ENCODE measurements at regions not wholly inside any gene's neighbourhood (a gene's known extent, or its start where the extent isn't known, plus 50 kb on each side); places are given as distances from the start of the nearest gene placed in this dataset.

DNA sequence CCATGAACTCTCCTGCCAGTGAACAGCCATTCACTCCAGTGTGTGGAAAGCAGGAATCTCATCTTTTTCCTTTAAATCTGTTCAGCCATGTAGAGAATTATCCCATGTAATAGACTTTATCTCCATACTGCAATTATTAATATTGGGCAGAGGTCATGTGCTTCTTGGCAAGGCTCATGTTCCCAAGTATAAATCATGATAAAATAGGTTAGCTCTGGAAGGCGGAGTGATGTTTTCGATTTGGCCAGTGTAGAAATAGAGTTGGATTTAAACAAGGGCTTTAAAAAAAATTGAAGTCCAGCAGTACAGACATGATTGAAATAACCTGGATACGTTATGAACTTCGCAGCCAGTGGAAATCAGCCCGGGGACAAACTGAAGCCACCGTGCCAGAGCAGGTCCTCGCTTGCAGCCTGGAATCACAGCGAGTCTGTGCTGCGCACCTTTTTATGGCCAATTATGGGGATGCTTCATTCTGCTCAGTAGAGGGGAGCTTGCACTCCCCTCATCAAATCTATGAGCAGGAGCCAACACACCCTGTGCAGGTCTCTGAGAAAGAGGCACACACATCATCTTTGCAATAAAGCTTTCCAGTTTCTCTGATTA, 654.0 kb upstream of the MKI67 start:
- no peak for DNase-seq (ENCODE audit: low read depth in 1 of 2, low spot score in 1 of 2)

DNA sequence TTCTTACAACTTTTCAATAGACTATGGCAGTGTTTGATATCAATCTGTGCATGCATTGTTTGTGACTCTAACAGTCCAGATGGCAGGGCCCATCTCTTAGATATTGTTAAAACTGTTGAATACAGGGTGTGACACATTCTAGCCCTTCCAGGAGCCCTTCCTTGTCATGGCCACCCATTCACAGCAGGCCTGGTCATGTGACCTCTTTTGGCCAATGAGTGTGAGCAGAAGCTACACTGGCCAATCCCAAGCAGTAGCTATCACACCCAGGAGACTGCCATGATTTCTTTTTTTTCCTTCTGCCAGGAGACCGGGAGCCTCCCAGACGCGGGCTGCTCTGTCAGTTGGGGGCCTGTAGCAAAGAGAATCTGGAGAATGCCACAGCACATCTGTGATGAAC, 655.4 kb upstream of the MKI67 start:
- DNase-seq (ENCODE audit: low read depth in 1 of 2, low spot score in 1 of 2), result no peak

DNA sequence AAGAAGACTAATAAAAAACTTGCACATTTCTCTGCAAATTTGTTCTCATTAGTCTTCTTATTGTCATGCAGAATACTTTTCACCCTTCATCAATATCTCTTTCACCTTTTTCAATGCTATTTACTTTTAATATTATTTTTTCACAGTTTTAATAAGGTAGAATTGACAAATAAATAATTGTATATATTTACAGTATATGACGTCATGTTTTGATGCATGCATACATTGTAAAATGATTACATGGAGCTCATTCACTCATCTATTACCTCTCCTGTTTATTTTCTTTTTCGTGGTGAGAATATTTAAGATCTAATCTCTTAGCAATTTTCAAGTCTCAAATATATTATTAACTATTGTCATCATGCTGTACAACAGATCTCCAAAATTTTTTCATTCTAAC, 658.2 kb upstream of the MKI67 start:
- DNase-seq (ENCODE audit: low read depth in 1 of 2, low spot score in 1 of 2), result no peak

DNA sequence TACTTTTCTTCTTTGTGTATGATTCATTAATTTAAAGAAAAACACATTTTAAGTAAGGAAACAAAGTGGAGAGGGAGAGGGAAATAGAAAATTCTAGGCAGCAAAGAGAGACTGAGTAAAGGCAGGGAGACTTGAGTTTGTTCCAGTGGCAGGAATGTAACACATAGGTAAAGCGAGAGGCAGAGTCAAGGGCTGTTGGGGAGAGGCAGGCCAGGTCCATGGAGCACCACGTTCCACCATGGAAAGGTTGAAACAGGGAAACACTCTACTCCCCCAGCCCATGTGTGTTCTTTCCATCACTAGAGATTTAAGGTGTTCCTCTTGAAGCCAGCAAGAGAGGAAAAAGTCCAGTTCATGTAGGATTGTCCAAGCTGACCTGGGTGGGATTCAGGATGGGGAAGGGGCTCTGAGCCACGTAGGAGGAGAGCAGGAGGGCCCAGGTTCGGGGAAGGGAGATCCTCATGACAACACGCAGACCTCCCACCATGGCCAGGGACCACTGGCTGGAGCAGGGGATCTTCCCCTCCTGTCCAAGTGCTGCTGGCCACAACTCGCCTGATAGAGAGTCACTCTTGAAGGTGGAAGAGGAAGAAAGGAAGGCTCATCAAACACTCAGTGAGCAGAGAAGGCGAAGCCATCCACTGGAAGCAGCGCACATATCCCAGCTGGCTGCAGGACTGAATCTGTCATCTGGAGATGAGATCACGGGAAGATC, 666.4 kb upstream of the MKI67 start:
- DNase-seq (ENCODE audit: low read depth in 1 of 2, low spot score in 1 of 2), result no peak

DNA sequence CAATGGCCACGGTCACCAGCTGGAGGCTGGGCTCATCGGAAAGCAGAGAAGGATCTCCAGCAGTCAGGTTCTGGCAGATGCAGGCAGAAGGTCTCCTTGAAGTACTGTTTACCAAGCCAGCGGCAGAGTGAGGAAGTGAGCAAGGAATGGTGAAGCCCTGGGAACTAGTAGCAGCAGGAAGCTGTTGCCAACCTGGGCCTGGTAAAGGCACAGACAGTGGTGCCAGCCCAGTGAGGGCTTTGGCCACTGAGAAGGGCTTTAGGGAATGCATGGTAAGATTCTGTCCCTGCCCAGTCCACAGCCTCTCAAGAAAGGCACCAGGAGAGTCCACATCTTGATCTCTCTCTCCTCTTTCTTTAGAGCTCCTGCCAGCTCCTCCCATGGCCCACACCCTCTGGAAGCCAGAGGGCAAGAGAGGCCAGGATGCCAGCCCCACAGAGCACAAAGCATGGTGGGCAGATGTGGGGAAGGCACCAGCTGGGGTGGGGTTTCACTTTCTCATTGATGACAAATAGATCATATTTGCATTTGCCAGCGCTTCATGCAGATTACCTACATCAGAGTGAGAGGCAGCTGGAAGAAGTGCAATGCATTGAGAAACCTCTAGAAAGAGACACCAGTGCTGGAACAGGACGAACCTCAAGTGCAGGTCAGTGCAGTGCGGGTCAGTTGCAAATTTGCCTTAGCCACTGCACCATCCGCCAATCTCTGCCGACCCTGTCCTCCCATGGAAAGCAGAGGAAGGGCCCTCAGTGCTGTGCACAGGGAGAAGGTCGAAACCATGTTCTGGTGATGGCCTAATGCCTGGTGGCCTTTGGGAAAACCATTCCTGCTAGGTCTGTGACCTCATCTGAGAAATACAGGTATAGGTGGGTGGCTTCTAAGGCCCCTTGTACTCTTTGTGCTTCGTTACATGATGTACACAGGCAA, 667.8 kb upstream of the MKI67 start:
- DNase-seq (ENCODE audit: low read depth in 1 of 2, low spot score in 1 of 2), result no peak

DNA sequence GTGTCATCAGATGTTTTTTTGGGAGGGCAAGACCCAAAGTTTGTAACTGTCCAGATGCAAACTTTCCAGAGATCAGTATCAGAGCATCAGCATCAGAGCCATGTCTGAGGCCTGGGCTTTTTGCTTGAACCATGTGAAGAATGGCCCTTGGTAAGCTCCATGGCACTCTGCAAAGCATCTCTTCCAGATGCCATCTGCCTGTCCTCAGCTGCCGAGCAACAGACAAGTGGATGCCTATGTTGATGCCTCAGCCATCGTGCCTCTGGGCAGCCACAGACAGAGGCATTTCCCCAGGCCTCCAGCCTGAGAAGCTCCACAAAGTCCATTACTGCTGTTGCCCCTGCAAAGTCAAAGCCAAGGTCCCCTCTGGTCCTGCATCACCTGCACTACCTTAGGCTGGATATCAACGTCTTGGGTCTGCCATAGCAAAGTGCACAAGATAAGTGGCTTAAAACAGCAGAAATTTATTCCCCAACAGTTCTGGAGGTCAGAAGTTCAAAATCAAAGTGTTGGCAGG, 670.2 kb upstream of the MKI67 start:
- DNase-seq (ENCODE audit: low read depth in 1 of 2, low spot score in 1 of 2), result no peak

DNA sequence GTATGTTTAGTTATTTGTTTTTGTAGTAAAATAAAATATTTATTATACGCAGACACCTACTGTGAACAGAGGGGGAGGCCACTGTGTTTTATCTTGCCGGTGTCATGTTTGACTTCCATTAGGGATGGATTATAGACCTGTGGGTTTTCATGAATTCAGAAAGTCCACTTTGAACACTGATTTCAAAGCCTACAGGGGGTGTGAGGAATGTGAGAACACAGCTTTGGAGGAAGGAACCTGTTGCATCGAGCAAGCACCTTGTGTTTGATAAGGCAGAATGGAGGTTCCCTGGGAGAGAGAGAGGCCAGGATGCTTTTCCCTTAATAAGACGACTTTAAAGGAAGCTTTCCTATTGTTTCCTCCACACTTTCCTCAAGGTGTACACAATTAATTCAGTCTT, 665.0 kb upstream of the MGMT start:
- no peak for DNase-seq (ENCODE audit: low read depth in 1 of 2, low spot score in 1 of 2)

DNA sequence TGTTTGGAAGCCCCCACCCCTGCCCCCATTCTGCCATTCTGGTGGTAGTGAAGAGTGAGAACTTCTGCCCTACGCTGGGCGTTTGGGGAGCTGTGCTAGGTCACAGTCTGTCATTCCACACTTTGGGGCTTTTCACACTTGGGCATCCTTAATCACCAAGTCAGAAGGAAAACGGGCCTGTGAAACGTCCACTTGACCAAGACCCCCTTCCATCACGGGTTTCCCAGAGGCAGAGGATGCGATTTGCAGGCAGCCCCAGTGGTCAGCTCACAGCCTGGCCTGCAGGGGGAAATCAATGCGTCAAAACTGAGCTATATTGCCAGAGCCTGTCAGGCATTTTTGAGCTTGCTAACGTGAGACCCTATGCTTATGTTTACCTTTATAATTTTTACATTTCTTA, 663.3 kb upstream of the MGMT start:
- DNase-seq (ENCODE audit: low read depth in 1 of 2, low spot score in 1 of 2), result no peak

DNA sequence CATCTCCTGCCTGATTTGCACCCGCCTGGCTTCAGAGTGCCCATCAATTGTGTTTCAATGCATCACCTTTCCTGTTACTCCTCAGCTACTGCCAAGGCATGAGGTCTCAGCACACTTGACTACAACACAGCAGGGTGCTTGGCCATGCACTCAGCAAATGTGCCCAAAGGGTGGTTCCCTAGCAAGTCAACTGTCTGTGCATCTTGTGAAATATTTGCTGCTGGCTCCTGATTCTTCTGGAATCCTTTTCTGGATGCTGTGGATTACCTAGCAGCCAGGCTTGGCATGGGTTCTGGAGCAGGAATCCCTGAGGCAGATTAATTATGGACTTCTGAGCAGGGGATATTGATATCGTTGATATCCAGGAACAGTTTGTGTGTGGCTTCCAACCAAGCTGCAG, 662.6 kb upstream of the MGMT start:
- no peak for DNase-seq (ENCODE audit: low read depth in 1 of 2, low spot score in 1 of 2)

DNA sequence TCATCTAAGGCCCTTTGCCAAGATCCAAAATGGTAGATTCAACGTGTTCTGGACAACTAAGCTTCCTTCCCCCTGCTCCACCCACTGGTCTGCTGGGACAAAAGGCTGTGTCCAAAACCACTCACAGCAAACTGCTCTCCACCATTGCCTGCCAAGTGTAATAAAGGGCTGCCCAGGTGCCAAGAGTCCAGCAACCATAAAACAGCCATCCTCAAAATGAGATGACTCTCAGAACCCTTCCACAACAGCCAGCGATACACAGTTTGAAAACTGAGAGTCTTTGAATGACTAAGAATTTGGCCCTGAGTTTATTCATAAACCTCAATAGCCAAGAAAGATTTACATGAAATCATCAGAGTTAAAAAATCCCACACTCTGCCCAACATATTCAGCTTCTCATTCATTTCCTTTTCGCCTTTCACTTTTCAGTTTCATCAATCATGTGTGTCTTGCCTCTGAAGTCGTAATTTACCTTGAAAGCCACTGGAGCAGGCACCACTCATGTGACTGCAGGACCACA, 658.1 kb upstream of the MGMT start:
- DNase-seq (ENCODE audit: low read depth in 1 of 2, low spot score in 1 of 2), result no peak

DNA sequence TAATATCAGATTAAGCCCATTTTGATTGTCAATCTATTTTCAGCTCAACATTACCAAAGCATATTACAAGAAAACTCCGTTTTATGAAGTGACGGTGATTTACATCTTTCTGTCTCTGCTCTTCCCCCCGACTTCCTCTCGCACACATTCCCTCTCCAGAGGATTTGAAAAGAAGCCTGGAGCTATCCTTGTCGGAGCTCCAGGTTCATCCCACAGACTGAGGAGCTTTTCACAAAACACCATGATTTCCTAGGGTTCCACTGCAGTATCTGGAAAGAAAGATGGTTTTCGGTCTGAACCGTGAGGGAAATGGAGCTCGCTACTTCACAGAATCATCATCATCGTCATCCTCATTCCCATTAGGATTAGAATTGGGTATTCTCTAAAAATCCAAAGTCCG, 655.5 kb upstream of the MGMT start:
- DNase-seq (ENCODE audit: low read depth in 1 of 2, low spot score in 1 of 2), result no peak

DNA sequence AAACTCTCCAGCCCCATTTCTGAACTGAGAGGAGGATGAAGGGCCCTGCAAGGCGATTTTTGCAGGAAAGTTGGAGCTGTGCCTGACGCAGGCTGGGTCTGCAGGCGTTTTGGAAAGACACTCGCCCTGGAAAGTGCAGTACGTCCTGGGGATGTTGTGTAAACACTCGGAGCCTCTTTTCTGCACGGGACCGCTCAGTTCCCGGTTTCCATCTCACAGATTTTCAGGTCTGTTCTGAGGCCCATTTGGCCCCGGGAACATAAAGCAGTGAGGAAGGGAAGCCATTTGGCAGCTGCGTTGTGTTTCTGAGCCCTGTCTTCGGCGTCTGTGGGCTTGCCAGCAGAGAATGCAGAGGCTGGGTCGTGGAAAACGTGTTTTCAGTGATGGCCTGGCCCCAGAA, 655.0 kb upstream of the MGMT start:
- no peak for DNase-seq (ENCODE audit: low read depth in 1 of 2, low spot score in 1 of 2)

DNA sequence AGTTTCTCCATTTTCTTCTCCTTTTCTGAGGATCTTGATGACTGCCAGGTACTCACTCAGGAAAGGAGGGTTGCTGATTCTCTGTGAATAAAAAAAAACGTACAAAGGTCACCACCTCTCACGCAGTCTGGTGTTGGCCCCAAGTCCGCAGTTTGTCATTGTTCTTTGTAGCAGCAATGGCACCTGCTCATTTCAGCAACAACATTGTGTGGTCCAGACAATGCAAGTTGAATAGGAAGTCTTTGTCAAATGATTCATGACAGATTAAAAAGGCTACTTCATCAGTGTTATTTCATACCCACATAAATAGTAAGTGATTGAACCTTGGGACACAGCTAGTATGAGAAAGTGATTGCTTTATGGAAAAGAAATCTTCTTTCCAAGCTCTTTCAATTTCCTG, 653.5 kb upstream of the MGMT start:
- no peak for DNase-seq (ENCODE audit: low read depth in 1 of 2, low spot score in 1 of 2)

DNA sequence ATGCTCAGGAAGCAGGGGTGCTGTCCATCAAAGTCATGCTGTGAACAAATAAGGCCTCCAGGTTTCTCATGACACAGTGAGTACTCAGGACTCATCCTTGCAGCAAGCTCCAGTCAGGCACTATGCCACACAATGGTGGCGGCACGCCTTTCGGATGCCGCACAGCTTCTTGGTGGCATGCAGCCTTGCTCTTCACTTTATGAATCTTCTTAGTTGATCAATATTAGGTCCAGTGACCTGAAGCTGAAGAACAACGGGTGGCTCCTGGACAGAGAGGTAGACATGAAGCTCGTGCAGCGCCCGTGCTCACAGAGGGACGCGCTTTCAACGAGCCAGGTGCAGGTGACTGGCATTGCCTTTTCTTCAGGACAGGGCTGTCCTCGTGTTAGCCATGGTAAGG, 653.0 kb upstream of the MGMT start:
- DNase-seq (ENCODE audit: low read depth in 1 of 2, low spot score in 1 of 2), result no peak

DNA sequence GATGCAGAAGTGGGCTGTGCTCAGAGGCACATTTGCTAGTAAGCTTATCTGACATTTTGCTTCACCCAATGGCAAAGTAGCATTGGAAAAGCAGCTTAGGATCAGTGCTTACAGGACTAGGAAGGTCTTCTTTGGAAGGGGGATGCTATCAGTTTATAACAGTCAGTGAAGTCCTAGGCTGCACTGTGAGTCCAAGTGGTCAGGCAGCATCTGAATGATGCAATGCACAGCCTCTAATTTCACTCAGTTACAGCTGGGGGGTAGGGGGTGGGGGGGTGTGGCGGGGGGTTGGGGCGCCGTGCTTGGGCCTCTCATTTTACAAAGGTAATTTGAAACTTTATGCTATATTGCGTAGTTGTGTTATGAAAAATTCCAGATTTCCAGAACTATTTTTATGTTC, 652.3 kb upstream of the MGMT start:
- no peak for DNase-seq (ENCODE audit: low read depth in 1 of 2, low spot score in 1 of 2)

DNA sequence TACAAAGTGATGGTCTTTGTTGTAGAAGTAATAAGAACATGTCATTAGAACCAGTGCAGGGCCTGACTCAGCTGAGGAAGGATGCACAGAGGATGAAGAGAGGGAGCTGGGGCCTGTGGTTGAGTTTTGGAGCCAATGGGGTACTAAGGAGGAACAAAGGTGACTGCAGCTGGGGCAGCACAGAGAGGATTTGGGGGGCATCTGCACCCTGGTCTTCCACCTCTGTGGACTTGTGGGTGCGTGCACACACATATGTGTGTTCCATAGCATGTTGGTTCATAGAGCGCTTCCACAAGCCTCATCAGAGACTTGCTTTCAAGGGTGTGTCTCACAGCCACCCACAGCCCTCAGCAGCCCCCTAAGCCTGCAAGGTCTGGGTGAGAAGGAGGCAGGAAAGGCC, 650.3 kb upstream of the MGMT start:
- DNase-seq (ENCODE audit: low read depth in 1 of 2, low spot score in 1 of 2), result no peak

DNA sequence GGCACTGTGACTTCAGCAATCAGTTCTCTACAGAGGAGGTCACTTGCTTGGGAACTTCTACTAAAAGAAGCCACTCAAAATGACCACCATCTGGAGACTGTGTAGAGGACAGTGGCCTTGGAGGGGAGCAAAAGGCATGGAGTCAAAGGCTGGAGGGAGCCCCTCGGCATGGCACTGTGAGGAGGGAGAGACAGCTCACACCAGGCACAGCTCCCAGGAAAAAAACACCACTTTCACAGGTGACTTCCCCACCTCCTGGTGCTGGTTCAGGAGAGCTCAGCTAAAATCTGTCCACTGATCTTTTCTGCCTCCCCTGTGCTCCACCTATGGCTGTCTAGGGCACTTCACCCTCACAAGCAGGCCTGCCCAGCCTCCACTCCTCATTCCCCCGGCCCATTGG, 649.4 kb upstream of the MGMT start:
- no peak for DNase-seq (ENCODE audit: low read depth in 1 of 2, low spot score in 1 of 2)

DNA sequence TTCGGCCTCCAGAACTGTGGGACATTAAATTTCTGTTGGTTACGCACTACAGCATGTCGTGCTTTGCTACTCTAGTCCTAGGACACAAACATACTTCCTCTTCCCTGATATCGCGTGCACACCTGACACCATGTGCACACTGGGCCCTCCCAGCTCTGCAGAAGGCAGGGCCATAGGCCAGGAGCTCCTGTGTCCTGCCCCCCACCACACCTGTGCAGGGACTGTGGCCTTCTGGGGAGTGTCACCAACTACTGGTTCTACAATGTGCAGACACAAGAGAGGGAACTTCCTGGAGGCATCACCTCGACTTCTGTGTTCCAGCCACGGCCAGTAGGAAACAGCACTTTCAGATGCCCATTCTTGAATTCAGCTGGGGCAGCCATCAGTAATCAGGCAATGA, 646.4 kb upstream of the MGMT start:
- DNase-seq (ENCODE audit: low read depth in 1 of 2, low spot score in 1 of 2), result no peak

DNA sequence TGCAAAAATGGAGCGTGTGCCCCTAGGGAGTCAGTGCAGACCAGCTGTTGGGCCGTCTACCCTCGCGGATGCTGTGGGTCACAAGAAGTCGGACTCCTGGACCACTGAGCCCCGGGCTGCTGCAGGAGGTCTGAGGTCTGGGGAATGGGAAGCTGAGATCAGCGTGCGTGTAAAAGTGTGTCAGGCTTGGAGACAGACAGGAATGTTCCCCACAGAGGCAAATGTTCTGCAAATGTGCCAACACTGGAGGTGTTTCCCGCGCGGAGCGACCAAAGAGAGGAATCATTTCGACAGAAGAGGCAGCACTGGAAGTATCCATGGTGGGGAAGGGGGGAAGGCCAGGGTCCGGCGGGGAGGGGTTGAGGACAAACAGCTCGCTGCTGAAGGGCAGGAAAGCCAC, 643.8 kb upstream of the MGMT start:
- no peak for DNase-seq (ENCODE audit: low read depth in 1 of 2, low spot score in 1 of 2)

DNA sequence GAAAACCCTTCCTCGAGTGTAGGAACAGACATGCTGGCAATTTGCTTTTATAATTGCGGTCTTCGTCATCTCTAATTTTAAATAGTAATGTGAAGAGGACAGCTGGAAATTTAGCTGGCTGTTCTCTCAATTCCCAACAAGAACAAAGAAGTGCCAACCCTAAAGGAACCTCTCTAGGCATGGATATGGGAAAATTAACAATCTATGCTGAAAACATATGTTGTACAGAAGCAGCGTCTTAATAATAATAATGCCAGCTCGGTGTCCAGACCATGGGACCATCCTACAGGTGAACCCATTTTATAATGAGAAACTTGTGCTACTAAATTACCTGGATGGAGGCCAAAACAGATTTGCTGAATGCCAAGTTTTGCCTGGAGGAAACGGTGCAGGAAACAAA, 641.4 kb upstream of the MGMT start:
- DNase-seq (ENCODE audit: low read depth in 1 of 2, low spot score in 1 of 2), result no peak

DNA sequence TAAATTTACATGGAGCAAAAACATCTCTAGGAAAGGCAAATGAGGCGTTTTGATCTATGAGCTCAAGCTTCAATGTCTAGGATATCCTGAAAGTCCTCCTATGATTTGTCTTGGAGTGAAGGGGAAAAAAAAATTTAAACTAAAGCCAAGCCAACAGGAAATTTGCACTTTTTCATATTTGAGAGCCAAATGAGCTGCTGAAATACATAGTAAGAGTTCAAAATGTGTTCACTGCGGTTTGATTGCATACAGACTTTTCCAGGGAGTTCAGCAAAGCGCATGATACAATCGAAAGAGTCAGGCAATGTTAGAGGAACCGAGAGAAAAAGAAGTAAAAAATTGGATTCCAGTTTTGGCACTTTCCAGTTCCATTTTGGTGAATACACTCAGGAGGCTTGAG, 633.4 kb upstream of the MGMT start:
- DNase-seq (ENCODE audit: low read depth in 1 of 2, low spot score in 1 of 2), result no peak

DNA sequence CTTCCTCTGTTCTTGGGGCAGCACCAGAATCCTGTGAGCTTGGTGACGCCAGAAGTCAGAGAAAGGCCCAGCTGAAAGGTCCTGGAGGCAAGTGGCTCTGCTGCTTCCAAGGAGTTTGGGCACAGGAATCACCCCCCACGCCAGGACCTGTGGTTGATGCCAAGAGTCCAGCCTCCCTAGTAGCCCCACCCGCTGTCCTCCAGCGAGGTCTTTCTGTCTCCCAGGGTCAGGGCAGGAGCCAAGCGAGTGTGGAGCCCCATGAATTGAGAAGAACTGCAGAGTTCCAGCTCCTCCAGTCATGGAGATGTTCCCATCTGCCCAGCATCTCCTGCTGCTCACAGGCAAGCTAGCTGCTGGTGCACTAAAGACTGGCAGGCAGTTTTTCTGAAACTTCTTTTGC, 631.7 kb upstream of the MGMT start:
- DNase-seq (ENCODE audit: low read depth in 1 of 2, low spot score in 1 of 2), result no peak
